Endothelial cell of umbilical vein (primary cell): ENCODE measurements at regions not wholly inside any gene's neighbourhood (a gene's known extent, or its start where the extent isn't known, plus 50 kb on each side); places are given as distances from the start of the nearest gene placed in this dataset.

Source experiments
- BruUV-seq: library from RNA; stranded (reverse); fragments of 400-500 nt; replicated peaks from 2 replicates; lab custom pipeline; 2021; lab: Mats Ljungman, UMichigan
- CTCF ChIA-PET: fragments of 300-600, 350-600 bp; sonication (Branson Sonifier 250); formaldehyde crosslinking; loops from one replicate; lab custom pipeline; 2021; ENCODE audit warnings: antibody characterized with exemption, inconsistent platforms; lab: Charles Lee
- POLR2A ChIA-PET: fragments of 300-600, 350-600 bp; sonication (Branson Sonifier 250); formaldehyde crosslinking; loops from one replicate; lab custom pipeline; 2021; ENCODE audit warnings: antibody characterized with exemption, inconsistent platforms; lab: Charles Lee
- DNase-seq: peaks from one replicate; pipeline ENCODE4 v3.0.0-alpha.2; 2011; ENCODE audit warnings: low read depth, low spot score
- FAIRE-seq: peaks from 2 replicates; lab custom pipeline; 2011; peaks lifted over from hg19 to GRCh38; lab: Jason Lieb, UNC
- H2AFZ ChIP-seq: 2 replicates; pipeline ENCODE4 v1.6.0; 2012; ENCODE audit warnings: low read depth, low read length, control low read depth, inconsistent platforms
- H3K27ac ChIP-seq: 2 replicates; pipeline ENCODE4 v1.5.1; 2011; ENCODE audit warnings: low read depth, mild to moderate bottlenecking, control low read depth, low read length, moderate library complexity; ENCODE audit not compliant: insufficient read depth
- H3K27me3 ChIP-seq, 2 experiments: 2 replicates each; pipeline versions ENCODE4 v1.6.0 to v1.6.1; 2011; ENCODE audit warnings: low read length in 2 of 2, mixed read lengths in 1 of 2; ENCODE audit not compliant: control insufficient read depth in 2 of 2, insufficient read depth in 2 of 2
- H3K36me3 ChIP-seq, 2 experiments: 2 replicates in 1 of 2; 3 replicates in 1 of 2; pipeline ENCODE4 v1.5.1; 2011; ENCODE audit warnings: low read length in 2 of 2, mild to moderate bottlenecking in 1 of 2, moderate library complexity in 1 of 2; ENCODE audit not compliant: control insufficient read depth in 2 of 2, insufficient read depth in 2 of 2; ENCODE audit errors: extremely low read depth in 1 of 2
- H3K4me1 ChIP-seq: 3 replicates; pipeline ENCODE4 v1.5.1; 2011; ENCODE audit warnings: mild to moderate bottlenecking, low read length; ENCODE audit not compliant: control insufficient read depth, insufficient read depth; ENCODE audit errors: extremely low read depth
- H3K4me2 ChIP-seq: 2 replicates; pipeline ENCODE4 v1.6.1; 2011; ENCODE audit warnings: low read length, control low read depth, mixed read lengths; ENCODE audit not compliant: insufficient read depth
- H3K4me3 ChIP-seq, 3 experiments: fragments of 200-600 bp in 1 of 3; sonication (generic), shearing (Covaris generic) in 1 of 3; replicated peaks in 1 of 3; 2 replicates each; pipeline ENCODE4 v1.5.1; 2011 to 2016; ENCODE audit warnings: control low read depth in 3 of 3, low read length in 3 of 3, mild to moderate bottlenecking in 2 of 3, inconsistent platforms in 1 of 3, low read depth in 1 of 3, moderate library complexity in 1 of 3; ENCODE audit not compliant: insufficient read depth in 1 of 3
- H3K79me2 ChIP-seq: 2 replicates; pipeline ENCODE4 v1.6.0; 2012; ENCODE audit warnings: low read length, inconsistent platforms; ENCODE audit not compliant: control insufficient read depth, insufficient read depth
- H3K9ac ChIP-seq: replicated peaks from 2 replicates; pipeline ENCODE3; 2011; ENCODE audit warnings: low read length, control low read depth; ENCODE audit not compliant: insufficient read depth; ENCODE audit errors: extremely low read depth
- H3K9me1 ChIP-seq: replicated peaks from 3 replicates; pipeline ENCODE4 v1.6.0; 2011; ENCODE audit warnings: mild to moderate bottlenecking, low read length; ENCODE audit not compliant: control insufficient read depth, insufficient read depth; ENCODE audit errors: extremely low read depth
- H3K9me3 ChIP-seq: replicated peaks from 2 replicates; pipeline ENCODE4 v1.5.1; 2012; ENCODE audit warnings: low read length, inconsistent platforms; ENCODE audit not compliant: control insufficient read depth, insufficient read depth
- H4K20me1 ChIP-seq: replicated peaks from 2 replicates; pipeline ENCODE3; 2011; ENCODE audit warnings: mild to moderate bottlenecking, low read length; ENCODE audit not compliant: control insufficient read depth, insufficient read depth; ENCODE audit errors: extremely low read depth
- JUN ChIP-seq: IDR thresholded peaks from 2 replicates; pipeline ENCODE4 v1.6.1; 2011; ENCODE audit warnings: borderline replicate concordance, low read depth; ENCODE audit not compliant: insufficient read length, insufficient read depth
- MAX ChIP-seq: IDR thresholded peaks from 2 replicates; pipeline ENCODE4 v1.6.1; 2011; ENCODE audit not compliant: insufficient read depth, insufficient read length
- MYC ChIP-seq: IDR thresholded peaks from one replicate; pipeline ENCODE4 v1.6.1; 2011; ENCODE audit warnings: mild to moderate bottlenecking, low read depth, low read length
- POLR2A ChIP-seq: IDR thresholded peaks from 2 replicates; pipeline ENCODE4 v1.6.1; 2012; ENCODE audit warnings: low read depth, mild to moderate bottlenecking, control low read depth, low read length
- dilution Hi-C: fragments of 300-500 bp; cut with MboI; formaldehyde crosslinking; loops from one replicate; pipeline ENCODE4 v1.15.0; 2019; ENCODE audit warnings: low sequenced_read_pairs; ENCODE audit not compliant: extremely low pct_ligation_motif_present
- intact Hi-C: fragments of 100-400 bp; cut with micrococcal nuclease; formaldehyde crosslinking; loops from one replicate; pipeline ENCODE4 v1.10.0; 2022

- CTCF ChIA-PET = no interaction called here
- Histone ChIP-seq H3K4me2 (no peak overlapping the region), H3K9ac (no peak overlapping the region), H3K36me3 (no peaks in the 10 kb centered on the region), H3K79me2 (no peaks in the 10 kb centered on the region), H3K27me3 (no peaks in the 10 kb centered on the region), H3K27ac (no peak overlapping the region), H3K4me3 (no peak overlapping the region), H3K9me3 (peaks cover 2% of the 10 kb centered on the region), H3K9me1 (no peaks in the 10 kb centered on the region), H3K4me1 (no peaks in the 10 kb centered on the region), H2AFZ (no peak overlapping the region), H4K20me1 (no peaks in the 10 kb centered on the region)
- dilution Hi-C loops (no loop called here), intact Hi-C loops (no loop called here)
- TF ChIP-seq MAX (no peak), JUN (no peak), POLR2A (no peak)
- no TSS peak for BruUV-seq
- no peak for DNase-seq
- no peak for FAIRE-seq
- POLR2A ChIA-PET = no interaction called here
These were observed 554.4 kb downstream of the IGSF11 start for GRCh38 chr3:118480101-118480860.

- no peak for FAIRE-seq
- no TSS peak for BruUV-seq
- Histone ChIP-seq H3K4me1 (no peaks in the 10 kb centered on the region), H3K36me3 (no peaks in the 10 kb centered on the region), H3K27me3 (no peaks in the 10 kb centered on the region), H3K9ac (no peak overlapping the region), H2AFZ (no peak overlapping the region), H4K20me1 (no peaks in the 10 kb centered on the region), H3K27ac (no peak overlapping the region), H3K4me2 (no peak overlapping the region), H3K4me3 (no peak overlapping the region), H3K79me2 (no peaks in the 10 kb centered on the region), H3K9me3 (no peaks in the 10 kb centered on the region), H3K9me1 (no peaks in the 10 kb centered on the region)
- DNase-seq = no peak
- TF ChIP-seq JUN = no peak
- TF ChIP-seq MYC = no peak
- intact Hi-C loops (no loop called here), dilution Hi-C loops (no loop called here)
- ChIA-PET CTCF (no interaction called here), POLR2A (no interaction called here)
These were observed 549.0 kb downstream of the IGSF11 start for GRCh38 chr3:118485693-118486092.
